Fibroblast of skin of right quadriceps (primary cell): ENCODE measurements at regions not wholly inside any gene's neighbourhood (a gene's known extent, or its start where the extent isn't known, plus 50 kb on each side); places are given as distances from the start of the nearest gene placed in this dataset.

Source experiments
- DNase-seq: peaks from one replicate; pipeline ENCODE4 v3.0.0-alpha.2; 2013

DNA sequence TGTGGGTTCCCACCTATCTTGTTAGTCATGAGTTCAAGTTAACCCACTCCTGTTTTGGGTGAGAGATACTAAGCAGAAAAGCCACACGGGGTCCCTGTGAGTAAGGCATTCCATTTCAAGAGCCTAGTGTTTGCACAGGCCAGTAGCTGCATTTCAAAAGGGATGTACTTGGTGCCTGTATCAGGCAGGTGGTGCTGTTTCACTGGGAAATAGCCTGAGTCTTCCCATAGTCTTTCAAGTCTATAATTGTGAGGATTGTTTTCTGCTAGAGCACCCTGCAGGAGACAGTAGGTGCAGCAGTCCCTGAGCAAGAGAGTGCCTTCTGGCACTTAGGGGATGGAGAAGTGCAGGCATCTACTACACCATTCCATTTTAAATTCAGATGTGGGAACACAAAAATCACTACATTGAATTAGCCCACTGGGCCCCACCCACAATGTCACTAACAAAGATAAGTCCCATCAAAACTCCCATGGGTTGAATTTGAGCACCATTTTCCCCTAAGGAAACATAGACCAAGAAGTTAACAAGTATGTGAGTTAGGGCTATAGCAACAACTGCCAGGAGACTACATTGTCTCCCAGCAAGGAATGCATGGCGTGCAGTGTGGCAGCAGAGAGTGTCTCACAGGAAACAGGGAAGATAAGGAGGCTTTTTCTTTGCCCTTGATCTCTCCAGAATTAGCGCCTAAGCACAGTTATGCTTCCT lies 263.2 kb downstream of the COX7C start:
- peak; percentile 84 for DNase-seq

DNA sequence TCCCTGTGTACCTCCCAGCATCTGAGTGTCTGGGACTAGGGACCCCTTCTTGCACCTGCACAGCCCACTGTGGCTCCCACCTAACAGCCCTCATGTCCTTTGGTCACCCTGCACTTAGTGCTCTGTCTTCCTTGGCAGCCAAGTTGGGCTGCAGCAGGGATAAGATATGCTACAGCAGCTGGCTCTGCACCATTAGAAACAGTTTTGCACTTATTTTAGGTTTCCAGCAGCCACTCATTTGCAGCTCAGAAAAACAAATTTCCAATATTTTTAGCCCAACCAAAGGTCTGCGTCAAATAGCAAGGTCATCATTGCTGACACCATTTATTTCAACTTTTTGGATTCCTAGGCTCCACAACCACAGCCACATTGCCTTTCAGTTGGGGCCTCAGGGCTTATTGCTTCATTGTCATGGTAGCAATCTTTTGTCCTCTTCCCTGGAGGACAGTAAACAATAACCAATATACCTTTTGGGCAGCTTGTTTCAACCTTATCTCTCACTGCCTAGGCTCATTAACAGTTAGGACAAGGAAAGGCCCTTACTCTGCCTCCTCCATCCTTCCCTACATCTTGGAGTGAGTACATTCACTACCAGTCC lies 263.9 kb downstream of the COX7C start:
- no peak for DNase-seq

DNA sequence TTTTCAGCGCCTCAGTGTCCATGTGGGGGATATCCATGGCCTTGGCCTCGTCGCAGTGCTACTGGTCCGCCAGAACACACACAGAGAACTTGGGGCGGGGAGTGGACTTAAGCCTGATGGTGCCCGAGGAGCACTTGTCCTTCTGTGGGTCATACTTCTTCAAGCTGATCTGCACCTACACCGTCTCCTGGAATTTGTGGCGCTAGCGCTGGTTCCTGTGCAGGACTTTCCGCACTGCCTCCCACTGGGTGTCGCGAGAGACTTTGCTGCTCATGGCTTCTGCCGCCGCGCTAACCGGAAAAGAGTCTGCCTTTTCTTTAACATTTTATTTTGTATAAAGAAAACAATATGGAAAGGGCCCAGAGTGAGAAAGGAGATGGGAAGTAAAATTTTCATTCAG lies 266.9 kb downstream of the COX7C start:
- DNase-seq, result no peak

DNA sequence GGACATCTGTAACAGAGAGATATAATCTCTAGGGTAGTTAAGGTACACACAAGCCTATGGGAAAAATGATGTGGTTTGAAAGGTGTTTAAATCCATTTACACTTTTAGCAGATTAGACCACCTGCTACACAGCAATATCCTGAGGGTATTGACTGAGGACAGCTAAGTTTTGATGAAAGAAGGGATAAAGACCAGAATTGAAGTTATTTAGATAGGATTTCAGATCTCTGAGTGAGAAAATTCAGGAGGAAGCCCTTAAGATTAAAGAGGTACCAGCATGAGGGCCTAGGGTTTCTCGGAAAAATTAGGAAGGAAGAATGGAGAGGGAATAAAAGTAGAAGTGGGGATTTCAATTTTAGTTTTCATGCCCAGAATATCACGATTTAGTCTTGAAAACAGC lies 267.3 kb downstream of the COX7C start:
- no peak for DNase-seq

DNA sequence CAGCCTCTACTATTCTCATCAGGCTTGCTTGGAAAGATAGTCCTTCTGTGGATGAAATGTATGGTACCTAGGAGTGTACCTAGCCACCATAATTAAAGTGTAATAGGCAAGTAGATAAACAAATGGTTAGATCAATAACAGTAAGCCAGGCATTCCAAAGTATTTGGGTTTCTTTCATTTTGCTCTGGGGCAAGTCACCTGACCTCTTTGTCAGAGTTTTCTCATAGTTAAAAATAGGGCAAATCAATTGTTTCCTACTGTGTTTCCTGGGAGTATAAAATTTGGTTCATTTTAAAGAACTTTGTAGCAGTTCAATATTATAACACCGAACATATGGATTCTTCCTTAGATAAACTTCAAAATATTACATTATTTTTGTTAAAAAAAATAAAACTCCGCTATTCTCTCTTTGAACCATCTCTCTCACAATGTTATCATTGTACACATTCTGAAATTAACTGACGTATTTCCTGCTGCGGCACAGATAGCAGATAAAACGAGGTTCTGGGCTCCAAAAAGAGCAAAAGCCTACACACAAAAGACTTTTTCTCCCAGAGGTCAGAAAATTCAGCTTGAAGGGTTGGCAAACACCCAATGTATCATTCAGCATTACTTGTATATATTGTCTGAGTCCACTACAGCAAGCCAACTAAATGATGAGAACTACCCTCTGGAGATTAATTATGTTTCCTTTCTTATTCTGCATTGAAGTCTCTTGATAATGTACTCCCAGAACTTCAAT lies 267.9 kb downstream of the COX7C start:
- no peak for DNase-seq

DNA sequence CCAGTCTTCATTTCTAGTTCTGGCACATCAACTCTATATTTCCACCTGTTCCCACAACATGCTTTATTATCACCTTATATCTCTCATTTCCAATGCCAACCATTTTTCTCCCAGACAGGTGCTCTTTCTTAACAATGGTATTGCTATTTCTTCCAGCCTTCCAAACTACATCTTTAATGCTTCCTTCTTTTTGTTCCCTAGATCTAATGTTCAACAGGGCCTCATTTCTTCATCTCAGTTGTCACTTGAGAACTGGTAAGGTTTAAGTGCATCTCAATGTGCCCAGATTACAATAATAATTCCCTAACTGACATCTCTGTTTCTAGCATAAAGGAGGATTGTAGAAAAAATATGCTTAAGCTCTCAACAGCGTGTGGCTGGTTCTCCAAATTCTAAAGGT lies 272.6 kb downstream of the COX7C start:
- no peak for DNase-seq

GRCh38 chr5:86894056-86894455 lies 276.3 kb downstream of the COX7C start:
- DNase-seq, result peak; percentile 8

DNA sequence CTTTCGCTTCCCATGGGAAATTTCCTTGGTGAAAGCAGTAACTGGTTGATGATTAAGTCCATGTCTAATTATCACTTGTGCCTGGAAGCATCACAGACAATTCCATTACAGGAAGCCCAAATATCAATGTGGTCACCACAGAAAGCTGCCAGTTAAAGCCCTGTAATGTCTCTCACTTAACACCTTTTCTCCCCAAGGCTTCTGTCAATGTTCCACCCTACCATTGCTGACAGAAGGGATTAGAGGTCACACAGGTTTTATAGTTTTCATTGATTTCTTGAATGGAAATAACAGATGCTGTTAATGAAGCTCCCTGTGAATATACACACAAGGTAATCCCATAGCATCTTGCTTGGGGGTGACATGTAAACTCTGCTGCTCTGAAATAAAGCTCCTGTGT lies 279.2 kb downstream of the COX7C start:
- no peak for DNase-seq

DNA sequence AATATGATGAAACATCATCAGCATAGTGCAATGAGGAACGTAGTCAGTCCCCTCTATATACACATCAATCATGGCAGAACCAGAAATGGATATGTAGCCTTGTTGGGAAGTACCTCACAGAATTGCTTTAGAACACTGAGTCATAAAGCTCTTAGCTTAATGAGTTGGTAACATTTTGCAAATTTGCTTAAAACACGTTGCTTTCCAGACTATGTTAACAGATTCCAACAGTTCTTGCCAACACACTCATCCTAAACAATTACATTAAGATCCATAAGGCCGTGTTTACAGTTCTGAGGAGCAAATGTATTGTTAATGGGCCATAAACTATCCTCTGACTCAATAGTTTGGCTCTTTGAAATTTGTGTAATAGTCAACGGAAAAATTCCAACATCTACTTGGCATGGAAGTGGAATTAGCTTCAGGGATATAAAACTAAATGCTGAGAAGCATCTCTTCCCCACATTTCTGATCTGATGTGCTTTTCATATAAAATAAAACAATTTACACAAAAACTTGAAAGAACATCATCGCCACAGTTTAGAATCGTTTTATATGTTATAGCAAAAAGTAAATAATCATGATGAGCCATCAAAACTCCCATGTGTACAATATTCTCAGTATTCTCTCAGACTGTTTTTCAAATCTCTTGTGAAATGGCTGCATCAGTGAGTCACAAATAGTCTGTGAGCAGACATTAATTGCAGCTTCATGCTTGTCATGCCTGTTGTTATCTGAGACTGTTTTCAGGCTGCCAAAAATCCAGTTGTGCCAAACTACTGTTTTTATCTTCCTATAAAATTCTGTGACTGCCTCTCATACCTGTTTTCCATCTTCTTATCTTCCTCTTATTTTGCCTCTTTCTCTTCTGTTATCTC lies 291.9 kb downstream of the COX7C start:
- peak; percentile 97 for DNase-seq

- peak; percentile 48 for DNase-seq
Observed at GRCh38 chr5:86917117-86917579, 299.4 kb downstream of the COX7C start.

- no peak for DNase-seq
Observed at GRCh38 chr5:86918246-86918645, 300.5 kb downstream of the COX7C start.

GRCh38 chr5:86926033-86926432 lies 308.3 kb downstream of the COX7C start:
- DNase-seq, result no peak

DNA sequence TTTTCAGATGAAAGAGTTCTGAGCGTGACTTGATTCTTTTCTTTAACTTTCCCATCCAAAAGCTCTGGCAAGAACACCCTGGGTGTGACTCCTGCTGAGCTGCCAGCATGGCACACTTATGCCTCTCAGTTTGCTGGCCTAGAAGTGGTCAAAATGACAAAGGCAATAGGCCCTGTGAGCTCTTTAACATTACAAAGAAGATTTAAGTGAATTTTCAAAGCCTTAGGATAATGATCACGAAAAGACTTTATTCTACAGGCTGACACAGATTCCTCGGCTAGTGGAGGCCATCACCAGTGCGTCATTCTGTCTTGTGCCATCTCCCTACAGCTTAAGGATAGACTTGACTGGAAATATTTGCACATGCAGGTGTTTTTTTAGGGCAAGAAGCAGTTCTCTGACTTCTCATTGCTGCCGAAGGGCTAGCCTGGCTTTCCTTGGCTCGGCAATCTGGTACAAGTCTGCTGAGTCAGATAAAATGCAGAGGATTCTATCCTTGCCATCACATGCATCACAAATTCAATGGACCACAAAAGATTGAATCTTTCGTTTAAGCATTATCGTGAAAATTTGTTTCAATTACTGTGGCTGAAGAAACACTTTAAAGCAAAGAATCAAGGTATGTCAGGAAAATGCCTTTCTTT lies 311.5 kb downstream of the COX7C start:
- DNase-seq, result no peak

DNA sequence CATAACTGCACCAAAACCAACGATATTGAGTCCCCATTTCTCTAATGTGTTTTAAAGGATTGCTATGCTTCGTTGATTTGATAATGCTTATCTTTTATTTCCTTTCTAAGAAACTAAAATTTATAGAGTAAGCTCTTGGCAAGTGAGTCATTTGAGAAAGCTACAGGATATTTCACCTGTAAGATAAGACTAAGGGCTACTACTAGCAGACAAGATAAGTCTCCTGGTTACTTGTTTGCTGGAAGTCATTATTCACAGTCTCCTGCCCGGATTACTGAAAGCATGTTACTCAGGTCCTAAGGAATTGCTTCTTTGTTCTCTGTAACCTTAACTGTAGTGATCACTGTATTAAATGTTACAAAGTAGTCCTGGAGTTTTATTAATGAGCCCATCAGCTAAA lies 315.9 kb upstream of the RASA1 start:
- no peak for DNase-seq

- DNase-seq, result no peak
Observed at GRCh38 chr5:86964889-86965288, 302.8 kb upstream of the RASA1 start.

DNA sequence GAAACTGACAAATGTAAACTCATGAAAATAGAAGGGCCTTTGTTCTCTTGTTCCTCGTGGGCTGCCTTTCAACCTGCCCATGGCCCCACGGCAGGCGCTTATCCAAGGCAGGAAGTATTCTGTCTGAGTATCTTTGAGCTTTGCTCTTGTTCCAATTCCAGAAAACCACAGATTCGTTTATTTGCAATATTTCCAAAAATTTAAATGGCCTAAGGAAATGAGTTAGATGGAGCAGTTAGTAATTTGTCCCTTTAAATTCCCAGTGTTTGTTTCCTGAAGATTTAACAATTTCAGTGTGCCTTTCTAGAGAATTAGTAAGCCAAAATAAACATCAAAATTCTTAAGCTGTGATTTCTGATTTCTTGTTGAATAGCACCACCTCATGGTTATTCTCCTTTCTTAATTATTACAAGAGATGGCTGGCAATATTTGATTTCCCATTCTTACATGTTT lies 299.4 kb upstream of the RASA1 start:
- peak; percentile 55 for DNase-seq

GRCh38 chr5:86970361-86970760 lies 297.3 kb upstream of the RASA1 start:
- DNase-seq, result no peak

DNA sequence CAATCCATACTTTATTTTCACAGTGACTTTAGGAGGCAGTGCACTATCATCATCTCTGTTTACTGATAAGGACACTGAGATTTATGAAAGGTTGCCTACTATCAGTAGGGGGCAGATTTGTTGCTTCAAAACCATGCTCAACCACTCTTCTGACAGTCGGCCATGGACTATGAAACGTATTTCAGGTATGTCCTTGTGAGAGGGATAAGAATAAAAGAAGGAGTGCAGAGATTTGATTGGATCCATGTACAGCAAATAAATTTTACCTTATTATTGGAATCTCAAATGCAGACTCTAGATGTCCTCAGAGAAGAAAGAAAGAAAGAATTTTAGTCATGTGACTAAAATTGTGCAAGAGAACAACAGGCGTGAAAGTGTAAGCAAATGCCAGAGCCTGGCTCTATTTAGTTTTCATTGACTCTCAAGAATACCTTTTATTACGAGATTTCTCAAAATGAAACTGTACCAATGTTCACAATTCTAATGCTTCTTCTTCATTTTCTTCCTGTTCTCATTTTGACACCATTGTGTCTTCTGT lies 296.6 kb upstream of the RASA1 start:
- peak; percentile 13 for DNase-seq

DNA sequence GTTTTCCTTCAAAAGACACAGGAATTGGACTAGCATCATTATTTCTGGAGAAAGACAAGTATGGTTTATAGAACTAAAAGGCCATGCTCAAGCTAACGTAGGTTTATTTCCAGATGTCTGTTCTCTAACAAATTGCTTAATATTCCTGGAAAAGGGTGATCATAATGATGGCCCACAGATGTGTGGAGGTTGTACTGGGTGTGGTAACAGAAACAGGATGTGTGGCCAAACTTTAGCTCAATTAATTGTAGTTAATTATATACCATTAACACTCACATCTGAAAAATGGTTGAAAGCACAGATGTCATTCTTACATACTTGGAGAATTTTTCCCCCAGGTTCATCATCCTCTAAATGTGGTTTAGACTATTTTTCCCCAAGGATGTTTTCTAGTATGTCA lies 292.7 kb upstream of the RASA1 start:
- DNase-seq, result peak; percentile 25

DNA sequence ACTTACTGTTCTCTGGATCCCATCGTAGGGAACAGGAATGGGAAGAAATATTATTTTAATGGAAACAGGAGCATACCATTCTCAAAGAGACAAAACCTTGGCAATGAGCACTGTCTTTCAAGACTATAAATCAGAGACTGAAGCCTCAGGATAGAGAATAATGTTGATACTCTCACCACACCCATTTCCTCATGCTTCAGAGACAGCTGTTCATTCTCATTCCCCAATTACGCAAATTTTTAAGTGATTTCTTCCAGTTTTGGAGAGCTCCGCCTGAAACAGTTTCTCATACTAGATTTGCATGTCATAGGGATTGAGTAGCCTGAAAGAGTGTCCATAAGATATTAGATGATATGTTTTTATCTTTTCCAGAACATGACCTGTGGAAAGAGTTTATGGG lies 290.5 kb upstream of the RASA1 start:
- DNase-seq, result no peak

DNA sequence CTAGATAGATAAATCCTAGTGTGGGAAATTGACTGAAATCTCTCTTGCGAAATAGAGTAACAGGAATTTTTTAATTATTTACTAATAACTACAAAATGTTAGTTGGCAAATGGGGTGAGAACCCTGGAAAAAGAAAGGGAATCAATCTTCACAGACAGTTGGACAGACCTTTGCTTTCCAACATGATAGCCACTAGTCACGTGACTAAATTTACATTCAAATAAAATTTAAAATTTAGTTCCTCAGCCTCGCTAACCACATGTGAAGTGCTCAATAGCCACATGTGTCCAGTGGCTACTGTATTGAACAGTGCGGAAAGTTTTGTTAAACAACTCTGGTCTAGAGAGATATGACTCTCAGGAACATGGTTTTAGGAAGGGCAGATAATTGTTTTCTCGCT lies 289.9 kb upstream of the RASA1 start:
- no peak for DNase-seq

DNA sequence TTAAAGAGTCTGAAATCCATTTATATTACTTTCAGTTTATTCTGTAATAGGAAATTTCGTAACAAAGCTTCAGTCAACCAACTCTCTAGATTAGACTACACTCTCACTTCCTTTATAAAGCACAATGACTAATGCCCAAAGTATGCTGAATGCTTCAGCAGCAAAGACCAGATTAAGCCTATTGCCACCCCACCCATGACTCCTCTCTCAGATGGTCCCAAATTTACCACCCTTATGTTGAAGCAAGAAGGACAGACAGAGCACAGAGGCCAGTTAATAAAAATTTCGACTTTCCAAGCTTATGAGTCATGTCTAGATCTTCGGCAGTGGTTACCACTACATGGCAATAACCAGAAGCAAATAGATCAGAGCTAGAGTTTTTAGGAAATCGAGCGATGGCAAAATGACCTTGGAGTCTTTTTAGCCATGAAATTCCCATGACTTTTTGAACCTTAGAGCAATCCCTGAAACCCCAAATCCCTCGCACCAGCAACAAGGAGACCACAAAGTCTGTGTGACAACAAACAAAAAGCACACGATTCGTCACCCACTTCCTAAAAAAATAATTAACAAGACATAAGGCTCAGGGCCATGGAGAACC lies 287.8 kb upstream of the RASA1 start:
- peak; percentile 81 for DNase-seq
